NCI-H2227 (cell line): ENCODE measurements at regions not wholly inside any gene's neighbourhood (a gene's known extent, or its start where the extent isn't known, plus 50 kb on each side); places are given as distances from the start of the nearest gene placed in this dataset.
"Not testable (repeated sequence)": the region's sequence is repeated elsewhere in the genome, so short reads cannot be mapped to it uniquely, and the experiment has no call there.

Experiments used
- DNase-seq: peaks from one replicate; lab custom pipeline; 2025; ENCODE audit not compliant: unreplicated experiment; lab: John Stamatoyannopoulos, UW

DNA sequence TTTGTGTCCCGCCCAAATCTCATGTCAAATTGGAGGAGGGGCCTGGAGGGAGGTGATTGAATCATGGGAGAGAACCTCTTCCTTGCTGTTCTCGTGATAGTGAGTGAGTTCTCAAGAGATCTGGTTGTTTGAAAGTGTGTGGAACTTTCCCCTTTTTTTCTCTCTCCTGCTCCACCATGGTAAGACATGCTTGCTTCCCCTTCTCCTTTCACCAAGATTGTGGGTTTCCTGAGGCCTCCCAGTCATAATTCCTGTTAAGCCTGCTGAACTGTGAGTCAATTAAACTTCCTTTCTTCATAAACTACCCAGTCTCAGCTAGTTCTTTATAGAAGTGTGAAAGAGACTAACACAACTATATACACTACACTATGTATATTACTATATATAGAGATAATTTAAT, 697.8 kb upstream of the HS3ST1 start:
- DNase-seq, result no peak

DNA sequence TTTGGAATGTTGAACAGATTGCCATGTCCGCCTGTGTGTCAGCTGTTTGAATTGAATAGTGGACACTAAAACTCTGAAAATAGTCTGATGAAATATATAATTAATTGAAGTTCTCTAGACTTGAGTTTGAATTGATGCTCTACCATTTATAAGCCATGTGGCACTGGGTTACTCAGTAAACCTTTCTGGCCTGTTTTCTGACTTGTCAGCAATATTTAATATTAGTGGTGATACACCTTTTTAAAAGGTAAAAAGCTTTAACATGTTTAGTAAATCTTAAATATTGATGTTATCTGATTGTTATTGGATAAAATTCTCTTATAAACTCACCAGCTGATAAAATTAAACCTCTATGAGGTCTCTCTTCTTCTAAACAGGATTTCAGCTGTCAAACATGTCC, 695.4 kb upstream of the HS3ST1 start:
- DNase-seq, result no peak

DNA sequence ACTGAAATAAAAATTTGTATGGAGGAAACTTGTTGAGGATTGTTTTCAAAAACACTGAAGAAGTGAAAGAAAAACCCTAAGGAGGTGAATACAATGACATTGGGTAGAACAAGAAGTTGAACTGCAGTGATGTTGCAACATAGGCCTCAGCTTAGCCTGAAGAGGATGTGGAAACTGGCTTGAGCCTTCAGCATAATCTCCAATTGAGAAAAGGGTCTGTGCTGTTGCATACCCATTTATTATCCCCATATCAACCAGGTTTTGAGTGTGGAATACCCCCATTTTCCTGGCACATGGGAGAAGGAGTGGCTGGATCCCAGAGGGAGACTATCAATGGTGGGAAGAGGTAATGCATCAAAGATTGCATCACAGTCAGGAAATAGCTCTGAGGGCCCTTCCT, 695.0 kb upstream of the HS3ST1 start:
- DNase-seq, result no peak

DNA sequence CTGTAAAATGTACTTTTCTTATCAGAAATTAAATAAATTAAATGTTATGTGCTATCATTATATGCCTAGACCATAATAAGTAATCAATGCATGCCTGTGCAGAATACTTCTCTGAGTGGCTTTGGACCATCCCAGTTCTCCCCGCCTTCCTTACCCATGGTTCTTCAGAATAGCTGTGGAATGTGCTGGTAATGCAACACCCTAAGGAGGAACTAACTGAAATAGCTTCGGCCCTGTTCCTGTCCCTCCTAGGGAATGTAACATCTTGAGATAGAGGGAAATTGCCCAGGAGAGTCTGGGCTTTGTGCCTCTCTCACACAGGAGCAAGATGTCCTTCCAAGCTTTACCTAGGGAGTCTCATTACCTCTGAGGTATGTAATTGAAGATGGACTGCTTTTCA, 693.6 kb upstream of the HS3ST1 start:
- no peak for DNase-seq

DNA sequence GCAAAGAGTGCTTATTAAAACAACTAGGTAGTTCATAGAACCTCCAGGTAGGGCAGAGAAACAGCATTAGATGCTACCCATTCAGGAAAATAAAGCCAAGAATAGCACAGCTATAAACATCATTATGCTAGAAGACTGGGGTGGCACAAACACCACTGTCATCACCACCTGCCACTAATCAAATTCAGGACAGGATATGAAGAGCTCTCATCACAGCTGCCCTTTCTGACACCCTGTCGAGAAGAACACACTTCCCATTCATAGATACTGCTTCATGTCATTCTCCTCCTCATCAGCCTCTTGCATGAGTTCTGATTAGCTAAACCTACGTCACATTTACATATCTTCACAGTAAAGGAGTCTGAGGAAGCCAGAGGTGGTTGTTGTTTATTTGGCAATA, 692.3 kb upstream of the HS3ST1 start:
- DNase-seq, result no peak

DNA sequence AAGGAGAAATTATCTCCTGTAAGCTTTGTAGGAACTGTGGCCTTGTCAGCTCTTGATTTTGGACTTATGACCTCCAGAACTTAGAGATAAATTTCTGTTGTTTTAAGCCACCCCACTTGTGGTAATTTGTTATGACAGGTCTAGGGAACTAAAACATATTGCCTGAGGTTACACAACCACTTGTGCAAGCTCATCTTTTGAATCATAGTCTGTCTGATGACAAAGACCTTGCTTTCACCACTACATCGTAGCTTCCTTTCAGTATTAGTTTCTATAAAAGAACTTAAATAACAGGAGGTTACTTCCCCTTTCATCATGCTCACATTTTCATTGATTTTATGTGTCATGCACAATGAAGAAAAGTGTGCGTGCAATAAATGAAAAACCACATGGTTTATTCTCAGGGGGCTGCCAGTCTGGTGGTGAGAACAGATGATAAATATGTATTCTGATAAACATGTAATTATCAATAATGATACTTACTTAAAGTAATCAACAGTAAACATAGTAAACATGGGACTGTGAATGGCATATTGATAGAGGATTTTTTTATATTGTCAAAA, 690.0 kb upstream of the HS3ST1 start:
- DNase-seq, result no peak

DNA sequence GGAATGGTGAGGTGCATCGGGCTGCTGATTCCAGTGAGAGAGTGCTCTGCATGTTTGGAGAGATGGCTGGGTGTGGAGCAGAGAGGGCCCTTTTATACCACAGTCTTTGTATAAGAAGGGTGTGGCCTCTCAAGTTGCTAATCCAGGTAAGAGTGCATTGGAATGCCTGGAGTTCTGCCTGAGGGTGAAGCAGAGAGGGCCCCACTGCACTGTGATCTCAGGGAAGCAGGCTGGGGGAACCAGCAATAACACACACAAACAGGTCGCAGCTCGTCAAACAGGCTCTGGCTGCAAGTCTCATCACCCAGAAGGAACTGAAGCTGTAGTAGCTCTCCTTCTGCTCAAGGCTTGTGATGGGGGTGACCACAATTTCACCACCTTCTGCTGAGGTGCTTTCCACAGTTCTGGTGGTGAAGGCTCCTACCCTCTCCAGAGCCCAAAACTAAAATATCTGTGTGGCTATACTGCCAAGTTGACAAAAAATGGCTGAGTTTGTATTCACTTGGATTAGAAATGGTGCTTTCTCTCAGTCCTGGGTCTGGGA, 687.4 kb upstream of the HS3ST1 start:
- DNase-seq, result no peak

DNA sequence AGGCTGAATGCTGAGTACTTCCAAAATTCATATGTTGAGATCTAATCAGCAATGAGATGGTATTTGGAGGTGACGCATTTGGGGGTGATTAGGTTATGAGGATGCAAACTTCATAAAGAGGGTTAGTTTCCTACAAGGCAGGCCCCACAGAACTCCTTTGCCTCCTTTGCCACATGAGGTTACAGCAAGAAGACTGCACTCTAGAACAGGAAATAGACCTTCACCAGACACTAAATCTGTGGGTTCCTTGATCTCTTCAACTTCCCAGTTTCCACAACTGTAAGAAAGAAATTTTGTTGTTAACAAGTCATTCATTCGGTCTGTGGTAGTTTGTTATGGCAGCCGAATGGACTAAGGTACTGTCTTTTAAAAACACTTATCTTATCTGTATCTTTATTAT, 681.9 kb upstream of the HS3ST1 start:
- DNase-seq, result no peak

DNA sequence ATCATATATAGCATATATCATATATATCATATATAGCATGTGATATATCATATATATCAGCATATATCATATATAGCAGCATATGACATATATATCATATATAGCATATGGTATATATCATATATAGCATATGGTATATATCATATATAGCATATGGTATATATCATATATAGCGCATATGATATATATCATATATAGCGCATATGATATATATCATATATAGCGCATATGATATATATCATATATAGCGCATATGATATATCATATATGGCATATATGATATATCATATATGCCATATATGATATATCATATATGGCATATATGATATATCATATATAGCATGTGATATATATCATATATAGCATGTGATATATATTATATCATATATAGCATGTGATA, 680.4 kb upstream of the HS3ST1 start:
- DNase-seq, result not testable (repeated sequence)

DNA sequence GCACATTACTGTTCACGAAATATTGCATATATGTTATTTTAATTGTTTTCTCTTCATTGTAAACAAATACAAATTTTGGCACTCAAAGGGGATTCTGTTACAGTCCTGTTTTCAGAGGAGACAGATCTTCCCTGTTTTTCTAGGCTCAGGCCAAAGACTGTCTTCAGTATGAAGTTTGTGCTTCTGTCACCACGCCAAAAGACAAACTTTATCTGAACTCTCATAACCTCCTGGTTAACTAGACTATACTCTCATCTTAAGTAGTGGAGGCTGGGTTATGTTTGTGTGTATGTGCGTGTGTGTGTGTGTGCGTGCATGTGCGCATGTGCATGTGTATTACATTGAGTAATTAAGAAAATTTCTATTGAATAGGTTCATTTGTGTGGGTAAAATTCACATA, 676.8 kb upstream of the HS3ST1 start:
- no peak for DNase-seq

DNA sequence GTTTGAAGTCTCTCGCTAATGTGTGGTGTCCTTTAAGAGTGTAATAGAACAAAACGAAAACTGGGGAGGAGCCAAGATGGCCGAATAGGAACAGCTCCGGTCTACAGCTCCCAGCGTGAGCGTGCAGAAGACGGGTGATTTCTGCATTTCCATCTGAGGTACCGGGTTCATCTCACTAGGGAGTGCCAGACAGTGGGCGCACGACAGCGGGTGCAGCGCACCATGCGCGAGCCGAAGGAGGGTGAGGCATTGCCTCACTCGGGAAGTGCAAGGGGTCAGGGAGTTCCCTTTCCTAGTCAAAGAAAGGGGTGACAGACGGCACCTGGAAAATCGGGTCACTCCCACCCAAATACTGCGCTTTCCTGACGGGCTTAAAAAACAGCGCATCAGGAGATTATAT, 661.2 kb upstream of the HS3ST1 start:
- not testable (repeated sequence) for DNase-seq

DNA sequence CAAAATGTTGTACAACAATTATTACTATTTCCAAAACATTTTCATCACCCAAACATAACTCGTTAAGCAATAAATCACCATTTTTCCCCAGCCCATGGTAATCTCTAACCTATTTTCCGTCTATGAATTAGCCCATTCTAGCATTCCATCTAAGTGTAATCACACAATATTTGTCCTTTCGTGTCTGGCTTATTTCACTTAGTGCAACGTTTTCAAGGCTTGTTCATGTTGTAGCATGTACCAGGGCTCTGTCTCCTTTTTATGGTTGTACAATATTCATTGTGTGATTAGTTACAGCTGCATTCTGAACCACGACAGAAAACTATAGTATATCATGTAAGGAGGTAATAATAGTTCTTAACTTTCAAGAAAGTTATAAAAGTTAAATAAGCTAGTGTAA, 656.0 kb upstream of the HS3ST1 start:
- no peak for DNase-seq

DNA sequence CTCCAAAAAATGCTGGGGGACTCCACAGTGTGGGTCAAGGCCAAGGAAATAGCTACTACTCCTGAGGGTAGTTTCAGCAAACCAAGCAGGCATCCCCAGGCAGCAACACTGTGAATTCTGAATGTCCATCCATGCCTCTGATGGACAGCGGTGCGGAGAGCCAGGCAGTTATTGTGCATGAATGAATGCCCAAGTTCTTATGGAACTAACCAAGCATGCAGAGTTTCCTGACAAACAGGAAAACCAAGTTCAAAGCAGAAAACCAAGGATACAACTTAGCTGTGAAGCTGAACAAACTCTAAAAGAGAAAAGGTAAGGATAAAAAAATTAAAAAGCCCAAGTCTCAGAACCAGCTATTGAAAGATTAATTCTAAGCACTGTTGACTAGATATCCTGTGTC, 642.6 kb upstream of the HS3ST1 start:
- no peak for DNase-seq

DNA sequence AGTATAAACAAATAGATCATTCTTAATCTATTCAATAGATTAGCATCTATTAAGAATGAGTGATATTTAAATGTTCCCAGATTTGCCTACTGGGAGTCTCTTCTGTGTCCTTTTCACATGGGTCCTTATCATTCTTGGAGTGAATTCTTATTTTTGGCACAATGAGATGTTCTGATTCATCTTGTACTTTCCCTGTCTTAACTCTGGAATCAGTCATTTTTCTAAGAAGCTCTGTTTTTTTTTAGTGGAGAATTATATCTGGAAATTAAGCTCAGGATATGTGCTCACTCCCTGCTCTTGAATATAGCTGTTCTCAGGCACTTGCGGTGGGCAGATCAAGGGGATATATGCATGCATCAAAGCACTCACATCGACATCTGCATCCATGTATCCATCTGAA, 625.3 kb upstream of the HS3ST1 start:
- DNase-seq, result no peak

DNA sequence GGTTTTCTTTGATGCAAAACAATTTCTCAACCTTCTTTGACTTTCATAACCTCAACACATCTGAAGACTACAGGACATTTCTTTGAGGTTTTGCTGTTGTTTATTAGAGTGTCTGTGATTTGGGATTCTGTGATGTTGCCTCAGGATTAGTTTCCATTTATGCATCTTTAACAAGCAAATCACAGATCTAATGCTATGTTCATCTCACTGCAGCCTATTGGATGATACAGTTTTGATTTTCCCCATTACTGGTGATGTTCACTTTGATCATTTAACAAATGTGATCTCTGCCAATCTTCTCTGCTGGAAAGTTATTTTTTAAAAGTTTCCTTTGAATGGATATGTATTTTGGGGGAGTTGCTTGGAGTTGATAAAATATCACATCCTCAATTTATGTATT, 624.9 kb upstream of the HS3ST1 start:
- no peak for DNase-seq

DNA sequence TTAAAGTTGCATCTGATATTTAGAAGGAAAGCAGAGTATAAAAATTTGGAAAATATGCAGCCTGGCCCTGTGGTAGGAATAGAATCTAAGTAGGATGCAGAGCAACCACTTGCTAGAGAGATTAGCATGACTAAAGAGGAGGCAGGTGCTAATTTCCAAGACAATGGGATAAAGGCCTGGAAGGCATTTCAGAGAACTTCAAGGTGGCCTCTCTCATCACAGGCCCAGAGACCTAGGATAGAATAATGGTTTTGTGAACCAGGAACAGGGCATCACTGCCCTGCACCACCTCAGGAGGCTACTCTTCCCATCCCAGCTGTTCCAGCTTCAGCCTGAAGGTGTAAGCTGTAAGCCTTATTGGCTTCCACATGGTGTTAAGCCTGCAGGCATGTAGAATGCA, 621.7 kb upstream of the HS3ST1 start:
- no peak for DNase-seq

DNA sequence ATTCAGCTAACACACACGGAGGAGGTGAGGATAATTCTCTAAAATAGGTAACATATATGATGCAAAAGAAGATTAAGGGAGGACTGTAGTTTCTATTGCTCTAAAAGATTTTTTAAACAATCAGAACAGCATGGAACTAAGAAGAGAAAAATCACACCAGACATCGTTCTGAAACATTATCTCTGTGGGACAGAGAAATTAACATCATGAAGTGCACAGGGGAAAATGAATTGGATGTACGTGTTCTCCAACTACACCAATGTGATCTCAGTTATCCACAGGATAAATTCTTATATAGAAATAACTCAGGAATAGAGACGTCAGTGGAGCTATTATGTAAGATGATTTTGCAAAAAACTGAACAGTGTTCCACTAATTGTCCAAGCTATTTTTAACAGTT, 614.1 kb upstream of the HS3ST1 start:
- DNase-seq, result no peak

DNA sequence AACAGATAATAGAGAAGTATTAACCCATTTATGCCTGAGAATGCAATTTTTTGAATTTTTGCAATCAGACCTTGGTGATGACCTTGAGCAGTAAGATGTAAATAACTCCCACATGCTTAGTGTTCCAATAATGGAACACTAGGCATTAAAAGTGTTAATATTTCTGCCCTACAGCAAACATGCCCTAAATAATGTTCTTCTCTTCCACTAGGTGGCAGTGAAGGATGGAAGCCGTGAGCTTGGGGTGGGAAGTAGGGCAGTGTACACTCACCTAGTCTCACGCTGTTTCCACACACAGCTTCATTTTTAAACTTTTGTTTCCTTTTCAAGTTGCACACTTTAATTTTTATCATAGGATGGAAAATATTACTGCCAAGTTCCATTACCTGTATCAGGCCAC, 613.1 kb upstream of the HS3ST1 start:
- no peak for DNase-seq

DNA sequence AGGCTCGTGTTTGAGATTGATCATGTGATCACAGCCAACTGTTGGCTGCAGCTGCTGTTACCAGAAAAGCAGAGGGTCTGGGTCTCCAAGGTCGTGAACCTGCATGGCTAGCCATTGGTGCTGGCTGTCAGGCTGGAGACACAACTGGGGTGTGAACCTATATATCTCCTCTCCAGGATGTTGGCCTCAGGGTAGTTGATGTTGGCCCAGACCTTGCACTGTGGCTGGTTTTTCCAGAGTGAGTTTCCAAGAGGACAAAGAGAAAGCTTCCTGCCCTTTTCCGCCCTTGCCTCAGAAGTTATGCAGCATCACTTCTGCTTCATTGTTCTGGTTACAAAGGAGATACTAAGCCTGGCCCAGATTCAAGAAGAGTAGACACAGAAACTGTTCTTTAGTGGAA, 607.8 kb upstream of the HS3ST1 start:
- no peak for DNase-seq

DNA sequence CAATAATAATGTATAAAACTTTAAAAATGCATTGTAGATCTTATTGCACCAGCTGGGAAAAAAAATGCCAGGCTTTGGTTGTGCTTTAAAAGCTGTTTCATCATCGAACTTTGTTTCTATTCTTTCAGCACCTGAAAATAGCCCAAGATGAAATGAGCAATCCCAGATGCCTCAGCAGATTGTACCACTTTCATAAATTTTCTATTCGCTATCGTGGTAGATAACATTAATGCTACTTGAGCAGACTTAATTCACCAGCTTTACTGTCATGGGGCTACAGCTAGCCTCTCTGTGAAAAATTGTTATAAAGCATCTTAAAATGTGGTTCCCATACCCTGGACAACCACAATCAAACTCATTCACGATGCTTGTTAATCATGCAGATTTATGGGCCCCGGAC, 599.6 kb upstream of the HS3ST1 start:
- DNase-seq, result no peak

DNA sequence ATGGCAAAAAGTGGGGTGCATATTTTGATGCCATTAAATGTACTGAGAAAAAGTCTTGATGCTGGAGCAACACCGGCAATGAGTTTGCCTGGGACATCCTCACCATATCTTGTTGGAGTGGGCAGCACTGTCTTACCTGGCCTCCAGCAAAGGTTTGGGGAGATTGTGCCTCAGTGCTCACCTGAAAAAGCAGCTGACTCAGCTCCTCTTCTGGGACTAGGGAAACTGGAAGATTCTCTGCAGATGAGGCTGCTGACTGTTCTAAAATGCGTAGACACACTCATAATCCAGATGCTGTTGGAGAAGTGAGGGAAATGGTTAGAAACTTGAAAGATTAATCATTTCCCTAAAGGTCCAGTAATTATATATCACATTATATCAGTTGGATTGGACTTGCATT, 593.7 kb upstream of the HS3ST1 start:
- DNase-seq, result no peak

DNA sequence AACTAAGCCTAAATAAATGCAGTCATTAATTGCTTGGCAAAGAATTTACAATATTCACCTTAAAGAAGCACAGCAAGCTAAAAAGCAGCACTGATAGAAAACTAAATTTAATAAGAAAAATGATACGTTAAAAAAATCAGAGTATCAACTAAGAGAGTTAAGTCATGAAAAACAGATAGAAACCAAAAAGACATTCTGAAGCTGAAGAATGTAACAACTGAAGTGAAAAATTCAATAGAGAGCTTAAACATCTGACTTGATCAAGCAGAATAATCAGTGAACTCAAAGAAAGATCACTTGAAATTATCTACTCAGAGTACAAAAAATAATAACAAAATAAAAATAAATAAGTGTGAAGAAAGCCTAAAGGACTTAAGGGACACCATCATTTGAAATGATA, 588.0 kb upstream of the HS3ST1 start:
- no peak for DNase-seq

DNA sequence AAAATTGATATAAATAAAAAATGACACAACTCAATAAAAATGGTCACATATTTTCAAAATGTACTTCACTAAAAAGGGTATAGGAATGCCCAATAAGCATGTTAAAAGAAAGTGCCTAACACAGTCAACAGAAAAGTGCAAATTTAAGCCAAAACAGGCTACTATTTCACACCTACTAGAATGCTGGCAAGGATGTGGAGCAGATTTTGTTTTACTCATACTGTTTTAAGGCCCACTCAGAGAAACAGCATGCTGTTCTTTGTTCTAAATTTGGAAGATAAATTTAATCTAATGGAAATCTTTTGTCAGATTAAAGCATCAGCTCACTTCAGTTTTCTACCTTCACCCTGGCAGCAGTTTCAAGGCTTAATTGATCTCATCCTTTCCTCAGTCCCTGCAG, 576.8 kb upstream of the HS3ST1 start:
- DNase-seq, result no peak

DNA sequence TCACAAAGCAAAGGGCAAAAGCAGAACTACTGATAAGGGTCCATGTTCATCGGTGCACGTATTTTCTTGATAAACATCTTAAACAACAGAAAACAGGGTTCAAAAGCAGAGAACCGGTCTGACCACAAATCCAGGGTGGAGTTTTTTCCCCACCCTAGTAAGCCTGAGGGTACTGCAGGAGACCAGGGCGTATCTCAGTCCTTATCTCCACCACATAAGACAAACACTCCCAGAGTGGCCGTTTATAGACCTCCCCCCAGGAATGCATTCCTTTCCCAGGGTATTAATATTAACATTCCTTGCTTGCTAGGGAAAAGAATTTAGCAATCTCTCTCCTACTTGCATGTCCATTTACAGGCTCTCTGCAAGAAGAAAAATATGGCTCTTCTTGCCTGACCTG, 567.9 kb upstream of the HS3ST1 start:
- not testable (repeated sequence) for DNase-seq
